Endothelial cell of umbilical vein (primary cell): ENCODE measurements at regions not wholly inside any gene's neighbourhood (a gene's known extent, or its start where the extent isn't known, plus 50 kb on each side); places are given as distances from the start of the nearest gene placed in this dataset.

ENCODE experiments used
- BruUV-seq: library from RNA; stranded (reverse); fragments of 400-500 nt; replicated peaks from 2 replicates; lab custom pipeline; 2021; lab: Mats Ljungman, UMichigan
- CTCF ChIA-PET: fragments of 300-600, 350-600 bp; sonication (Branson Sonifier 250); formaldehyde crosslinking; loops from one replicate; lab custom pipeline; 2021; ENCODE audit warnings: antibody characterized with exemption, inconsistent platforms; lab: Charles Lee
- POLR2A ChIA-PET: fragments of 300-600, 350-600 bp; sonication (Branson Sonifier 250); formaldehyde crosslinking; loops from one replicate; lab custom pipeline; 2021; ENCODE audit warnings: antibody characterized with exemption, inconsistent platforms; lab: Charles Lee
- DNase-seq: peaks from one replicate; pipeline ENCODE4 v3.0.0-alpha.2; 2011; ENCODE audit warnings: low read depth, low spot score
- FAIRE-seq: peaks from 2 replicates; lab custom pipeline; 2011; peaks lifted over from hg19 to GRCh38; lab: Jason Lieb, UNC
- H2AFZ ChIP-seq: 2 replicates; pipeline ENCODE4 v1.6.0; 2012; ENCODE audit warnings: low read depth, low read length, control low read depth, inconsistent platforms
- H3K27ac ChIP-seq: 2 replicates; pipeline ENCODE4 v1.5.1; 2011; ENCODE audit warnings: low read depth, mild to moderate bottlenecking, control low read depth, low read length, moderate library complexity; ENCODE audit not compliant: insufficient read depth
- H3K27me3 ChIP-seq, 2 experiments: 2 replicates each; pipeline versions ENCODE4 v1.6.0 to v1.6.1; 2011; ENCODE audit warnings: low read length in 2 of 2, mixed read lengths in 1 of 2; ENCODE audit not compliant: control insufficient read depth in 2 of 2, insufficient read depth in 2 of 2
- H3K36me3 ChIP-seq, 2 experiments: 2 replicates in 1 of 2; 3 replicates in 1 of 2; pipeline ENCODE4 v1.5.1; 2011; ENCODE audit warnings: low read length in 2 of 2, mild to moderate bottlenecking in 1 of 2, moderate library complexity in 1 of 2; ENCODE audit not compliant: control insufficient read depth in 2 of 2, insufficient read depth in 2 of 2; ENCODE audit errors: extremely low read depth in 1 of 2
- H3K4me1 ChIP-seq: 3 replicates; pipeline ENCODE4 v1.5.1; 2011; ENCODE audit warnings: mild to moderate bottlenecking, low read length; ENCODE audit not compliant: control insufficient read depth, insufficient read depth; ENCODE audit errors: extremely low read depth
- H3K4me2 ChIP-seq: 2 replicates; pipeline ENCODE4 v1.6.1; 2011; ENCODE audit warnings: low read length, control low read depth, mixed read lengths; ENCODE audit not compliant: insufficient read depth
- H3K4me3 ChIP-seq, 3 experiments: fragments of 200-600 bp in 1 of 3; sonication (generic), shearing (Covaris generic) in 1 of 3; replicated peaks in 1 of 3; 2 replicates each; pipeline ENCODE4 v1.5.1; 2011 to 2016; ENCODE audit warnings: control low read depth in 3 of 3, low read length in 3 of 3, mild to moderate bottlenecking in 2 of 3, inconsistent platforms in 1 of 3, low read depth in 1 of 3, moderate library complexity in 1 of 3; ENCODE audit not compliant: insufficient read depth in 1 of 3
- H3K79me2 ChIP-seq: 2 replicates; pipeline ENCODE4 v1.6.0; 2012; ENCODE audit warnings: low read length, inconsistent platforms; ENCODE audit not compliant: control insufficient read depth, insufficient read depth
- H3K9ac ChIP-seq: replicated peaks from 2 replicates; pipeline ENCODE3; 2011; ENCODE audit warnings: low read length, control low read depth; ENCODE audit not compliant: insufficient read depth; ENCODE audit errors: extremely low read depth
- H3K9me1 ChIP-seq: replicated peaks from 3 replicates; pipeline ENCODE4 v1.6.0; 2011; ENCODE audit warnings: mild to moderate bottlenecking, low read length; ENCODE audit not compliant: control insufficient read depth, insufficient read depth; ENCODE audit errors: extremely low read depth
- H3K9me3 ChIP-seq: replicated peaks from 2 replicates; pipeline ENCODE4 v1.5.1; 2012; ENCODE audit warnings: low read length, inconsistent platforms; ENCODE audit not compliant: control insufficient read depth, insufficient read depth
- H4K20me1 ChIP-seq: replicated peaks from 2 replicates; pipeline ENCODE3; 2011; ENCODE audit warnings: mild to moderate bottlenecking, low read length; ENCODE audit not compliant: control insufficient read depth, insufficient read depth; ENCODE audit errors: extremely low read depth
- CTCF ChIP-seq, 2 donors: IDR thresholded peaks; 1 replicate in 1 of 2; 2 replicates in 1 of 2; pipeline ENCODE4 v1.5.1; 2011; ENCODE audit warnings: low read length in 2 of 2, mild to moderate bottlenecking in 2 of 2, moderate library complexity in 2 of 2, control low read depth in 1 of 2, inconsistent platforms in 1 of 2, low read depth in 1 of 2; ENCODE audit not compliant: insufficient read depth in 1 of 2; ENCODE audit errors: extremely low read depth in 1 of 2
- EZH2 ChIP-seq: IDR thresholded peaks from 2 replicates; pipeline ENCODE4 v1.6.1; 2012; ENCODE audit warnings: borderline replicate concordance, low read depth, mild to moderate bottlenecking, moderate library complexity, low read length, inconsistent platforms; ENCODE audit not compliant: severe bottlenecking
- FOS ChIP-seq: IDR thresholded peaks from 2 replicates; pipeline ENCODE4 v1.6.1; 2011; ENCODE audit warnings: mild to moderate bottlenecking, low read length, moderate library complexity, borderline replicate concordance; ENCODE audit not compliant: insufficient read depth
- GATA2 ChIP-seq: IDR thresholded peaks from 2 replicates; pipeline ENCODE4 v1.7.0; 2011; ENCODE audit warnings: low read depth, mild to moderate bottlenecking, moderate library complexity, mixed read lengths, low read length; ENCODE audit not compliant: insufficient read length, insufficient read depth
- JUN ChIP-seq: IDR thresholded peaks from 2 replicates; pipeline ENCODE4 v1.6.1; 2011; ENCODE audit warnings: borderline replicate concordance, low read depth; ENCODE audit not compliant: insufficient read length, insufficient read depth
- MAX ChIP-seq: IDR thresholded peaks from 2 replicates; pipeline ENCODE4 v1.6.1; 2011; ENCODE audit not compliant: insufficient read depth, insufficient read length
- MYC ChIP-seq: IDR thresholded peaks from one replicate; pipeline ENCODE4 v1.6.1; 2011; ENCODE audit warnings: mild to moderate bottlenecking, low read depth, low read length
- POLR2A ChIP-seq: IDR thresholded peaks from 2 replicates; pipeline ENCODE4 v1.6.1; 2012; ENCODE audit warnings: low read depth, mild to moderate bottlenecking, control low read depth, low read length
- POLR2AphosphoS5 ChIP-seq: IDR thresholded peaks from 2 replicates; pipeline ENCODE4 v1.6.1; 2012; ENCODE audit warnings: low read depth, mild to moderate bottlenecking, control low read depth, low read length, moderate library complexity; ENCODE audit not compliant: insufficient read depth
- dilution Hi-C: fragments of 300-500 bp; cut with MboI; formaldehyde crosslinking; loops from one replicate; pipeline ENCODE4 v1.15.0; 2019; ENCODE audit warnings: low sequenced_read_pairs; ENCODE audit not compliant: extremely low pct_ligation_motif_present
- intact Hi-C: fragments of 100-400 bp; cut with micrococcal nuclease; formaldehyde crosslinking; loops from one replicate; pipeline ENCODE4 v1.10.0; 2022

- Histone ChIP-seq H3K79me2 (no peaks in the 10 kb centered on the region), H2AFZ (no peak overlapping the region), H3K27me3 (no peaks in the 10 kb centered on the region), H3K4me2 (no peak overlapping the region), H3K9me1 (no peaks in the 10 kb centered on the region), H3K27ac (no peak overlapping the region), H3K9me3 (no peaks in the 10 kb centered on the region), H3K4me1 (no peaks in the 10 kb centered on the region), H4K20me1 (no peaks in the 10 kb centered on the region), H3K9ac (no peak overlapping the region), H3K36me3 (no peaks in the 10 kb centered on the region), H3K4me3 (no peak overlapping the region)
- POLR2A ChIA-PET = no interaction called here
- DNase-seq (no peak), FAIRE-seq (no peak)
- dilution Hi-C loops (no loop called here), intact Hi-C loops (no loop called here)
- TF ChIP-seq POLR2AphosphoS5 (no peak), FOS (no peak), EZH2 (no peak), GATA2 (no peak), JUN (no peak), MYC (no peak), POLR2A (no peak), CTCF (IDR thresholded peaks at IDR 0.05; ENCODE audit: extremely low read depth in 1 of 2, insufficient read depth in 1 of 2, low read depth in 1 of 2, low read length in 2 of 2) (no peak), MAX (no peak)
- BruUV-seq = no TSS peak
- CTCF ChIA-PET = no interaction called here
Measured at GRCh38 chr4:92060333-92060732, 243.4 kb upstream of the GRID2 start.
